HEK293 (cell line): ENCODE measurements at regions not wholly inside any gene's neighbourhood (a gene's known extent, or its start where the extent isn't known, plus 50 kb on each side); places are given as distances from the start of the nearest gene placed in this dataset.

Experiments used
- KLF10 ChIP-seq: fragments of 450-650 bp; IDR thresholded peaks from 2 replicates; pipeline ENCODE4 v1.5.1; 2018; ENCODE audit warnings: missing biosample characterization, mild to moderate bottlenecking, missing genetic modification characterization
- REPIN1 ChIP-seq: fragments of 450-650 bp; formaldehyde crosslinking; IDR thresholded peaks from 2 replicates; pipeline ENCODE4 v1.5.1; 2017; ENCODE audit warnings: missing biosample characterization, missing genetic modification characterization, low read depth
- YY1 ChIP-seq: fragments of 450-650 bp; formaldehyde crosslinking; IDR thresholded peaks from 2 replicates; pipeline ENCODE4 v1.5.1; 2018; ENCODE audit warnings: missing biosample characterization, missing genetic modification characterization
- ZNF548 ChIP-seq: fragments of 450-650 bp; formaldehyde crosslinking; IDR thresholded peaks from 2 replicates; pipeline ENCODE4 v1.5.1; 2016; ENCODE audit warnings: missing biosample characterization, missing genetic modification characterization
- ZNF768 ChIP-seq: fragments of 450-650 bp; formaldehyde crosslinking; IDR thresholded peaks from 2 replicates; pipeline ENCODE4 v1.5.1; 2018; ENCODE audit warnings: missing biosample characterization, mild to moderate bottlenecking, missing genetic modification characterization
- TF ChIP-seq, protein P1 (sequence below): fragments of 450-650 bp; formaldehyde crosslinking; IDR thresholded peaks from 2 replicates; pipeline ENCODE4 v1.5.1; 2016; ENCODE audit warnings: missing biosample characterization, missing genetic modification characterization

DNA sequence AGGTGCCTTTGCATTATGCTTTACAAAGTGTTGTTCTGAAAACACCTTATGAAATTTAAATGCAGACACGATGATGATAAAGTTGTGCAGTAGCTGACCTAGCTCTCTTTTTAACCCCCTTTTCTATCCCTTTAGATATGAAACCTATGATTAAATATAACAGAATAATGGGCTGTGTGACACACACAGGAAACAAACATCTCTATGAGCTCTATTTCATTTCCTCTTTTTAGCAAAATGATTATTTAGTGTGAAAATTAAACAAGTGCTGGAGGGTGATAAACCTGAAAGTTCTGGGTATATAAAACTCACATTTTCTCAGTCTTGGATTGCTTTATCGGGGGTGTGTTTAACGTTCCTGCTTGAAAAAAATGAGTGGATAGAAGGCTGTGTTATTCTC is 1310.5 kb upstream of the CELF2 start:
- TF ChIP-seq, protein P1, sequence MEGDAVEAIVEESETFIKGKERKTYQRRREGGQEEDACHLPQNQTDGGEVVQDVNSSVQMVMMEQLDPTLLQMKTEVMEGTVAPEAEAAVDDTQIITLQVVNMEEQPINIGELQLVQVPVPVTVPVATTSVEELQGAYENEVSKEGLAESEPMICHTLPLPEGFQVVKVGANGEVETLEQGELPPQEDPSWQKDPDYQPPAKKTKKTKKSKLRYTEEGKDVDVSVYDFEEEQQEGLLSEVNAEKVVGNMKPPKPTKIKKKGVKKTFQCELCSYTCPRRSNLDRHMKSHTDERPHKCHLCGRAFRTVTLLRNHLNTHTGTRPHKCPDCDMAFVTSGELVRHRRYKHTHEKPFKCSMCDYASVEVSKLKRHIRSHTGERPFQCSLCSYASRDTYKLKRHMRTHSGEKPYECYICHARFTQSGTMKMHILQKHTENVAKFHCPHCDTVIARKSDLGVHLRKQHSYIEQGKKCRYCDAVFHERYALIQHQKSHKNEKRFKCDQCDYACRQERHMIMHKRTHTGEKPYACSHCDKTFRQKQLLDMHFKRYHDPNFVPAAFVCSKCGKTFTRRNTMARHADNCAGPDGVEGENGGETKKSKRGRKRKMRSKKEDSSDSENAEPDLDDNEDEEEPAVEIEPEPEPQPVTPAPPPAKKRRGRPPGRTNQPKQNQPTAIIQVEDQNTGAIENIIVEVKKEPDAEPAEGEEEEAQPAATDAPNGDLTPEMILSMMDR (tag by site-specific recombination) = no peak
- TF ChIP-seq YY1 (tag by site-specific recombination) (no peak), REPIN1 (no peak), KLF10 (tag by site-specific recombination) (no peak), ZNF548 (tag by site-specific recombination) (no peak), ZNF768 (tag by site-specific recombination) (no peak)
